Fibroblast of skin of back (primary cell): ENCODE measurements at regions not wholly inside any gene's neighbourhood (a gene's known extent, or its start where the extent isn't known, plus 50 kb on each side); places are given as distances from the start of the nearest gene placed in this dataset.
"Not testable (repeated sequence)": the region's sequence is repeated elsewhere in the genome, so short reads cannot be mapped to it uniquely, and the experiment has no call there.

Experiments
- DNase-seq: peaks from one replicate; pipeline ENCODE4 v3.0.0-alpha.2; 2013

- DNase-seq, result no peak
Observed at GRCh38 chr7:52777051-52777822, 258.2 kb upstream of the POM121L12 start.

DNA sequence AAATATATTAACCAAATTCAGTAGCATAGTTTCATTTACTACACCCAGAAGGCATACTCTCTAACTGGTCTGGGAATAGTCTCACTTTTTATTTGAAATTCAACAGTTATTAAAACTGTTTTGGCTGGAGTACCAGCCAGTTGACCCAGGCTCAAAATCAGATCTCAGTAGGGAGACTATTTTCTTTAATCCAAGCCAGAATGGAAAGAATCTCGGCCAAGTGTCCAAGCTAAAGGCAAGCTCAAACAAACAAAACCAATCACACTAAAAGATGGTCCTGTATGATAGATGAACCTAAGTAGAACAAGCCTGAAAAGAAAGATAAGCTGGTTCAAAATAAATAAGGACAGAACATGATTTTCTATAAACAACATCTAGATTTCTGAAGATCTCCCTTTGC, 259.6 kb upstream of the POM121L12 start:
- no peak for DNase-seq

DNA sequence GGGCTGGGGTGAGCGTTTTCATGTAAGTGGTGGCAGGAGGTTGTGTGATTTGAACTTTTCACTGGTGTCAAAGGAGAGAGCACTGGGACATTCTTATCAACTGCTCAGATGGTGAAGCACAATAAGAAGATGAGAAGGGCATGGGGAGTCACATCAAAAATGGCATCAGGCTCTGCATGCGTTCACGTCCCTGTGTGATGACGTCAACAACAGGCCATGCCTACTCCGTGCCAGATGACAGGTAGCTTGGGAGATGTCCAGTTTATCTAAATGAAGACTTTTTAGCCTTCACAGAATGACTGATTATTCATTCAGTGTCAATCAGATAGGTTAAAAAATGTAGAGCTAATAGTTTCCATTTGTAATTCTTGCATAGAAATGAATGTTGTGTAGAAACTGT, 264.3 kb upstream of the POM121L12 start:
- no peak for DNase-seq

- DNase-seq, result peak; percentile 3
Observed at GRCh38 chr7:52764492-52765169, 270.8 kb upstream of the POM121L12 start.

DNA sequence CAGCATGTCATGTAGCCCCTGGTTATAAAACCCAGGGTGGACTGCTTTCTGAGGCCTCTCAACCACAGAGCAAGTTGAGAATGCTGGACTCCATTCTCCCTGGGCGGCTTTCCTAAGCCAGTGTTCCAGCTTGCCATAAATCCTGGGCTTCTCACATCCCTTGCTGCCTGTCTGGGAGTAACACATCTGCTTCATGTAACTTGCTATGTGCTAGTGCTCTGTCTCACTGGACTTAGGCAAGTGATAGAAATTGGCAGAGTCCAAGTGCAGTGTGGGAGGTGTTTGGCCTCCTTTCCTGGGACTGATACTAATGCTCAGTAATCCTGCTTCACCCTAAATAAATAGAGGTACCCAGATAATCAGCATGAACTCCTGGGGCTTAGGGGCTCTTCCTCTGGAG, 277.1 kb upstream of the POM121L12 start:
- no peak for DNase-seq

DNA sequence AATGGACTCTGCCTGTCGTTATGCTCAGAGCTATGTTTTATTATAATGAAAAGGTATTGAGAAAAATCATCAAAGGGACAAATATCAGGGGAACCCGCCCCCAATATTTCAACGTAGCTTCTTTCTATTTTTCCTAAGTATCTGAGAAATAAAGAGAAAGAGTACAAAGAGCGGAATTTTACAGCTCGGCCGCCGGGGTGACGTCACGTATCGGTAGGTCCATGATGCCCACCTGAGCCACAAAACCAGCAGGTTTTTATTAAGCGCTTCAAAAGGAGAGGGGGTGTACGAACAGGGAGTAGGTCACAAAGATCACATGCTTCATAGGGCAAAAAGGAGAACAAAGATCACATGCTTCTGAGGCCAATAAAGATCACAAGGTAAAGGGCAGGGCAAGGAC, 281.6 kb upstream of the POM121L12 start:
- DNase-seq, result no peak

- DNase-seq, result no peak
Observed at GRCh38 chr7:52752891-52753290, 282.5 kb upstream of the POM121L12 start.

- DNase-seq, result no peak
Observed at GRCh38 chr7:52749880-52750279, 285.6 kb upstream of the POM121L12 start.

DNA sequence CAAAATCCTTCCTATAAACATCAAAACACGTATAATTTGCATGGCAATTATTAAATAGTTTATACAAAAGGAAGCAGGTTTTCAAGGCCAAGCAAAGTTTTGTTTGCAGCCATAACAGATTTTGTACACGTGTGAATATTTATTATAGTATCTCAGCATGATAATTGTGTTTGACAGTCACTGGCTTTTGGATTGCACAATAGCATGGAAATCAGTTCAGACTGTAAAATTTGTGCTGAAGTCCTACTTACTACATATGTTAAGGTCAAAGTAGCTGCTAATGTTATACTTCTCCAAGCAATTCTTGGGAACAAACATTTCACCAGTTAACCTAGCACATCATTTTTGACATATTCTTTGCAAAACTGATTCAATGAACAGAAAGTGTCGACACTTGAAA, 287.6 kb upstream of the POM121L12 start:
- no peak for DNase-seq

DNA sequence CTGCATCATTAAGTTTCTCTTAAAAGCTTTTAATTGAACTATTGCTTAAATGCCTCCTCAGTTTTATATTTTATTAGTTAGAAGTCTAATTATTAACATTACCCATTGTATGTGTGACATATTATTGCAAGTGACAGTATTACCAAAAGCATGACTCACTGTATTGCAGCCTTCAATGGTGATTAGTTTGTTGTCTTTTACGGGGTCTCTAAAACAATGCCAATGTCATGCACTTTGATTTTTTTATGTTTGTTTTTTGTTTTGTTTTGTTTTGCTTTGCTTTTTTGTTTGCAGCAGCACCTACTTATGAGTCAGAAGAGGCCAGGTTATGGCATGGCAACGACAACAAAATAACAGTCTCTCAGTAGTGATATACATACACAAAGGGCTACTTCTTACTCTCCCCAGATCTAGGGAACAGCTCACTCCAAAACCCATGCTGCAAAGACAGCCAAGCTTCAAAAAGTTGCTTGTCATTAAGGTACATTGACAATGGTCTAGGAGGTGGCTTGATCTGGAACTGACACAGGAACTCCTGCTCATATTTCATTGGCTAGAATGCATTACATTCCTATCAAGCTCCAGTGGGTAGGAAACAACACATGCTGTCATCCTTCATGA, 293.7 kb upstream of the POM121L12 start:
- DNase-seq, result no peak

- DNase-seq, result no peak
Observed at GRCh38 chr7:52735656-52736055, 299.8 kb upstream of the POM121L12 start.

GRCh38 chr7:52728683-52729082, 306.8 kb upstream of the POM121L12 start:
- not testable (repeated sequence) for DNase-seq

- no peak for DNase-seq
Observed at GRCh38 chr7:52727632-52728031, 307.8 kb upstream of the POM121L12 start.

DNA sequence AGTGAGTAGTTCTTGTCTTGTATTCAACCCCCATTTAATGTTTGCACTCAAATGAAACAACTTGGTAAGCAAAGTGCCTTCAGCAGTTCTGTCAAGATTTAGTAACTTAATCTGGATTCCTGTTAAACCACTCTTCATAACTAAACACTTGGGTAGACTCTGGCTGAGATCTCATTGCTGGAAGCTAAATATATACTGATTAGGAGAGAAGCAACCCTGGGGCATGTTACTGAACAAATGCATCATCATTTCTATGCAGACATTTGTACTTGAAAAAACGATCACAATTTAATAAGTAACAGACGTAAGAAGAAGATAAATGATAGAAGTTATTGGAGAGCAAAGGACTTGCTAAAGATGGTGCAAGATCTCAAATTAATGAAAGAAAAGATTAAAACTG, 308.4 kb upstream of the POM121L12 start:
- DNase-seq, result no peak

DNA sequence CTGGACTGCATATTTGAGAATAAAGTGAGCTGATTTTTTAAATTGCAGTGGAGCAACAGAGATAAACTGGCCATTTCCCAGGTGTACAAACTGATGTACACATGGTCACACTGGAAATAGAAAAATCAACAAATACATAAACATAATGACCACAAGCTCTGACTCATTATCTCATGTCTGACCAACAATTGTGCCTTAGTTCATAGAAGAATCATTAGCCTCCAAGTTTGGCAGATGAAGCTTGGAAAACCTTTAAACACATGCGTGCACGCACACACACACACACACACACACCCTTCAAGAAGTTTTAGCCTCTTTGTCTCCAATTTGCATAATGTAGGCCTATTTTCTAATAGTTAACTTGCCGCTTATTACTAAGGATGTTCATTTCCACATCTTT, 308.9 kb upstream of the POM121L12 start:
- no peak for DNase-seq

DNA sequence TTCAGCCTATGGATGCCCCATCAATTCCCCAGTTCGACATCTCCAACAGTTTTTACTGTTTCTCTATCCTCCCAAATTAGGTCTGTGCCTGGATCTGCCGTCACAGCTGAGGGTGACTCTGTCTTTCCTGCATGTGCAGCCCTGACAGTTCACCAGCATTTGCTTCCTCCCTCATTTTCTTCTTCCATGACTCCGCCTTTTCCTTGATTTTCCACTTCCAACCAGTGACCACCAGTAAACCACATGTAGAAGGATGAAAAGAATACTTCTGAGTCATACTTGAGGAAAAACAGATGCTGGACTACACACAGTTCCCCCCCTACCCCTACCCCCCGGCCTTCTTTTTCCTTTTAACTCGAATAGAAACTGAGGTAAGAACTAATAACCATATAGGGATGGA, 311.8 kb upstream of the POM121L12 start:
- DNase-seq, result no peak

- no peak for DNase-seq
Observed at GRCh38 chr7:52720856-52721255, 314.6 kb upstream of the POM121L12 start.

GRCh38 chr7:52719677-52720076, 315.8 kb upstream of the POM121L12 start:
- no peak for DNase-seq

DNA sequence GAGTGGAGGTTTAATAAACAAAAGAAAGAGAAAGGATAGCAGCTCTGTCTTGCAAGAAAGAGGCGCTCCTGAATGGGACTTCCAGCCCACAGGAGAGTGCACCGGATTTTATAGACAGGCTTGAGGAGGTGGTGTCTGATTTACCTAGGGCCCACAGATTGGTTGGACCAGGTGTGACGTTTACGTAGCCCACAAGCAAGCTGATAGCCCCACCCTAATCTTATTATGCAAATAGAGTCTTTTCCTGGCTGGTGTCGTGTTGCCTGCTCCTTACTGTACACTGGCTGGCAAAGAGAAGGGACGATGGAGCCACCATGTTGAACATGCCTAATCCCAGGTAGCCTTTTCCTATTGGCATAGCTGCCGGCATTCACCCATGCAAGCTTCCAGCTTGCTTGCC, 319.7 kb upstream of the POM121L12 start:
- no peak for DNase-seq

DNA sequence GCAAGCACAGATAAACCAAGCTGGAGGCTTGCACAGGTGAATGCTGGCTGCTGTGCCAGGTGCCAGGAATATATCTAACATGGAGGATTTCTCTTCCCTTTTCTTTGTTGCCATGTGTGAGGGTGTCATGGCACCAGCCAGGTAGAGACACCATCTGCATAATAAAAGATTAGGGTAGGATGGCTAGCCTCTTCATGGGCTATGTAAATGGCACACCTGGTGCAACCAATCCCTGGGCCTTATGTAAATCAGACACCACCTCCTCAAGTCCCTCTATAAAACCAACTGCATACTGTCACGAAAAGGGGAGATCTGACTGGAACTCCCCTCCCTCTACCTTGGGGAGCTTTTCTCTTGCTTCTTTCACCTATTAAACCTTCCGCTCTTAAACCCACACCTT, 322.5 kb upstream of the POM121L12 start:
- no peak for DNase-seq

DNA sequence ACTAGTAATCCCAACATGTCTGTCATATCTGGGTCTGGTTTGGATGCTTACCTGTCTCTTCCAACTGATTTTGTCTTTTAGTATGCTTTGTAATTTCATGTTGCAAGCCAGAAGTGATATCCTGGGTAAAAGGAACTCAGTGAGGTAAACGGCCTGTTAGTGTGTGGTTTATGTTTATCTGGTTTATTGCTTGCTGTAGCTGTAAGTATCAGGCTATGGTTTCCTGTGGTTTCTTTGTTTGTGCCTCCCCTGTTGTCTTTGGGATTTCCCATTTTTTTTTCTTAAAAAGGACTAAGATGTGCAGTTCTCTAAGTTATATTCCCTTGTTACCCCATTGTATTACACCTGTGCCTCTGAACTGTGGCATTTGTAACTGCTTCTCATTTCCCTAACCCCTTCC, 323.5 kb upstream of the POM121L12 start:
- no peak for DNase-seq

DNA sequence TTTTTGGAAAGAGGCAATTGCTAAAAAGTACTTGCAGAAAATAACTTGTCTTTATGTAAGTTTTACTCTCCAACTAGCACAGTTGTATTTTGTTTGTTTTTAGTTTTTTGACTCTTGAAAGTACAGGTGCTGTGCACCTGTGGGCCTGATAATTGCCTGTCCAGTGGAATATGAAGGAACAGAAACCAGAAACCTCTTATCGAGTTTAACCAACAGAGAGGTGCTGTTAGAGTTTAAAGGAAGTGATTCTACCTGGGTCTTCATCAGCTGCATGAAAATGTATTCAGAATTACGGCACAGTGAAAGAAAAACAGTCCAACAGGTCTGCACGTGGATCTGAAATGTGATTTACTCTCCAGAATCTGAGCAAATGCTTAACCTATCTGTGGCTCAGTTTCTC, 326.6 kb upstream of the POM121L12 start:
- no peak for DNase-seq

DNA sequence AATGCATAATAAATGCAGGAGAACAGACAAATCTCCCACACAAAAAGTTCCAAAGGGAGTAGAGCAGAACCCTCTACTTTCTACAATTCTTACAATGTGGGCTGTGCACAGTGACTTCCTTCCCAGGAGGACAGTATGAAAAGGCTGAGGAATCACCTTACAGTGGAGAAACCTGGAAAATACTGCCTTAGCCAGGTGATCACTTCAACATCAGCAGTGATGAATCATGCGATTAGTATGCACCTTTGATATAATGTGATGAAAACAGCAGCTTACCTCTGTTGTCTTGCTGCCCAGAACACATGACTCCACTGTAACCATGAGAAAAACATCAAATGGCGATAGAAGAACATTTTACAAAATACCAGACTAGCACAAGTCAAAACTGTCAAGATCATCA, 329.7 kb upstream of the POM121L12 start:
- DNase-seq, result no peak

DNA sequence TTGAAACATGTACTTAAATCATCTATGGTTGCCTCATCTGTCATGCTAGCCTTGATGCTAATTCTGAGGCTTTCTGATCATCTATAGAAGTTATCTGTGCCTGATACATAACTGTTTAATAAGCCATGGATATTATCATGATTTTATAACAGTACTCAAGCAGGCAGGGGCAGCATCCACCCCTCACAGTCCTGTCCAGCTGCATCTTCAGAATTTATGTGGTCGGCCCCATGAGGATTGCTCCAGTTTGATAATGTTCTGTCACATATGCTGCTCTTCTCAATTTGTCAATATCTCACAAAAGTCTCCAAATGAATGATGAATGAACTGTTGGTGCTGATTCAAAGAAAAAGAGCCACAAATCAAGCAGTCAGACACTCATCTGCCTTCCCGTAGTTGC, 335.1 kb upstream of the POM121L12 start:
- DNase-seq, result no peak
